ENCODE measurements at regions not wholly inside any gene's neighbourhood (a gene's known extent, or its start where the extent isn't known, plus 50 kb on each side); places are given as distances from the start of the nearest gene placed in this dataset.

GRCh38 chr3:59106085-59106648 is 56.3 kb upstream of the CFAP20DC start:
- no peak for TF ChIP-seq CTCF (IDR thresholded peaks at IDR 0.05; ENCODE audit: low read depth, low read length, missing input control)
- TF ChIP-seq GABPA (IDR thresholded peaks at IDR 0.05 in 1 of 2, conservative IDR thresholded peaks at IDR 0.05 in 1 of 2) = no peak
- TF ChIP-seq TAF1 (conservative IDR thresholded peaks at IDR 0.05) = no peak
- TF ChIP-seq REST (IDR thresholded peaks at IDR 0.05) = no peak
- no peak for TF ChIP-seq MAX (IDR thresholded peaks at IDR 0.05)
